K562 (cell line): ENCODE measurements at regions not wholly inside any gene's neighbourhood (a gene's known extent, or its start where the extent isn't known, plus 50 kb on each side); places are given as distances from the start of the nearest gene placed in this dataset.

Experiments
- CTCF ChIP-seq, 3 experiments: IDR thresholded peaks in 2 of 3; conservative IDR thresholded peaks in 1 of 3; 2 replicates each; pipeline ENCODE4 v1.5.1; 2011 to 2012; ENCODE audit warnings: low read length in 3 of 3, mild to moderate bottlenecking in 3 of 3, control low read depth in 2 of 3, improper control_type of control experiment in 1 of 3, inconsistent platforms in 1 of 3, low read depth in 1 of 3, mixed read lengths in 1 of 3, moderate library complexity in 1 of 3; ENCODE audit not compliant: insufficient read depth in 2 of 3
- FUS ChIP-seq: fragments of 200-400 bp; formaldehyde crosslinking; optimal IDR thresholded peaks from 2 replicates; pipeline ENCODE3; 2017; ENCODE audit warnings: low read depth, low read length
- JUND ChIP-seq, 2 experiments: IDR thresholded peaks; 2 replicates in 1 of 2; 3 replicates in 1 of 2; pipeline ENCODE4 v1.6.1; 2011; ENCODE audit warnings: borderline replicate concordance in 2 of 2, low read depth in 2 of 2, low read length in 2 of 2, improper control_type of control experiment in 1 of 2, missing biosample characterization in 1 of 2, missing genetic modification characterization in 1 of 2, missing genetic modification reagents in 1 of 2
- MEF2A ChIP-seq: IDR thresholded peaks from 2 replicates; pipeline ENCODE4 v1.6.1; 2011; ENCODE audit warnings: low read depth, mild to moderate bottlenecking, low read length, moderate library complexity; ENCODE audit not compliant: control insufficient read depth
- NRF1 ChIP-seq, 2 experiments: fragments of 450-650 bp; IDR thresholded peaks in 1 of 2; conservative IDR thresholded peaks in 1 of 2; 2 replicates each; pipeline ENCODE4 v1.6.1; 2014; ENCODE audit warnings: mild to moderate bottlenecking in 2 of 2
- OTX1 ChIP-seq: fragments of 450-650 bp; formaldehyde crosslinking; IDR thresholded peaks from 2 replicates; pipeline ENCODE4 v1.4.0; 2022; ENCODE audit warnings: mild to moderate bottlenecking
- SMARCA4 ChIP-seq: fragments of 450-650 bp; IDR thresholded peaks from 2 replicates; pipeline ENCODE4 v1.6.1; 2016
- TAL1 ChIP-seq: fragments of 450-650 bp; IDR thresholded peaks from 2 replicates; pipeline ENCODE4 v1.6.1; 2016; ENCODE audit warnings: mild to moderate bottlenecking
- ZBTB8A ChIP-seq: fragments of 450-650 bp; IDR thresholded peaks from 2 replicates; pipeline ENCODE4 v1.6.1; 2018; ENCODE audit warnings: mild to moderate bottlenecking, moderate library complexity; ENCODE audit not compliant: partially characterized antibody

GRCh38 chr1:229089586-229090208 is 181.2 kb upstream of the RAB4A start:
- TF ChIP-seq MEF2A (no peak), ZBTB8A (no peak), CTCF (IDR thresholded peaks at IDR 0.05 in 2 of 3, conservative IDR thresholded peaks at IDR 0.05 in 1 of 3; ENCODE audit: insufficient read depth in 2 of 3, low read depth in 1 of 3, low read length in 3 of 3) (no peak), NRF1 (conservative IDR thresholded peaks at IDR 0.05 in 1 of 2, IDR thresholded peaks at IDR 0.05 in 1 of 2) (no peak), TAL1 (no peak), SMARCA4 (no peak), FUS (no peak), OTX1 (no peak), JUND (IDR thresholded peaks at IDR 0.05; ENCODE audit: borderline replicate concordance, low read depth, low read length) (no peak), JUND (tag; IDR thresholded peaks at IDR 0.05; ENCODE audit: borderline replicate concordance, low read depth, low read length) (no peak)
